SK-N-MC (cell line): ENCODE measurements at regions not wholly inside any gene's neighbourhood (a gene's known extent, or its start where the extent isn't known, plus 50 kb on each side); places are given as distances from the start of the nearest gene placed in this dataset.

Experiments
- EZH2 ChIP-seq: fragments of 200-600 bp; sonication (generic); IDR thresholded peaks from one replicate; pipeline ENCODE4 v1.6.1; 2017; ENCODE audit warnings: antibody characterized with exemption
- POLR2AphosphoS5 ChIP-seq: IDR thresholded peaks from 2 replicates; pipeline ENCODE4 v1.6.1; 2012; ENCODE audit warnings: mild to moderate bottlenecking, low read depth, low read length, borderline replicate concordance

GRCh38 chr15:69715210-69715609 is 262.6 kb downstream of the RPLP1 start:
- TF ChIP-seq EZH2 (no peak), POLR2AphosphoS5 (no peak)
